ENCODE measurements at regions not wholly inside any gene's neighbourhood (a gene's known extent, or its start where the extent isn't known, plus 50 kb on each side); places are given as distances from the start of the nearest gene placed in this dataset.

GRCh38 chr6:22010102-22010501, 286.7 kb downstream of the PRL start:
- TF ChIP-seq GATA2 (IDR thresholded peaks at IDR 0.05; ENCODE audit: low read depth, low read length) (no peak), GATA3 (IDR thresholded peaks at IDR 0.05; ENCODE audit: low read depth, low read length) (no peak)
